Liver (tissue), 8 donors: ENCODE measurements at regions not wholly inside any gene's neighbourhood (a gene's known extent, or its start where the extent isn't known, plus 50 kb on each side); places are given as distances from the start of the nearest gene placed in this dataset.

Experiments used
- DNase-seq: peaks from one replicate; pipeline ENCODE4 v3.0.0-alpha.2; 2017; ENCODE audit warnings: low spot score
- H3K27ac ChIP-seq, 2 donors: one replicate each; pipeline ENCODE4 v1.7.0; 2013; ENCODE audit warnings: inconsistent platforms in 2 of 2, low read length in 2 of 2, control low read depth in 1 of 2, low read depth in 1 of 2, mild to moderate bottlenecking in 1 of 2
- H3K27me3 ChIP-seq, 4 donors: one replicate each; pipeline versions ENCODE4 v1.6.1 to v1.7.0; 2013; ENCODE audit warnings: low read length in 3 of 4, inconsistent platforms in 1 of 4, mild to moderate bottlenecking in 1 of 4, moderate library complexity in 1 of 4; ENCODE audit not compliant: control insufficient read depth in 4 of 4, insufficient read depth in 4 of 4
- H3K36me3 ChIP-seq, 4 donors: one replicate each; pipeline versions ENCODE4 v1.6.1 to v1.7.0; 2013; ENCODE audit warnings: low read length in 3 of 4, mild to moderate bottlenecking in 3 of 4, low read depth in 1 of 4, moderate library complexity in 1 of 4; ENCODE audit not compliant: control insufficient read depth in 4 of 4, insufficient read depth in 3 of 4
- H3K4me1 ChIP-seq, 4 donors: one replicate each; pipeline versions ENCODE4 v1.6.1 to v1.7.0; 2013; ENCODE audit warnings: low read length in 3 of 4, mild to moderate bottlenecking in 3 of 4, moderate library complexity in 1 of 4; ENCODE audit not compliant: control insufficient read depth in 4 of 4, insufficient read depth in 4 of 4
- H3K4me3 ChIP-seq, 3 donors: one replicate each; pipeline versions ENCODE4 v1.6.1 to v1.7.0; 2013; ENCODE audit warnings: low read length in 3 of 3, control low read depth in 1 of 3, low read depth in 1 of 3, mild to moderate bottlenecking in 1 of 3
- H3K9ac ChIP-seq, 2 donors: one replicate each; pipeline ENCODE4 v1.7.0; 2013; ENCODE audit warnings: low read length in 2 of 2, mild to moderate bottlenecking in 2 of 2, moderate library complexity in 2 of 2, control low read depth in 1 of 2, low read depth in 1 of 2
- H3K9me3 ChIP-seq, 4 donors: one replicate each; pipeline versions ENCODE4 v1.6.1 to v1.7.0; 2013; ENCODE audit warnings: low read length in 3 of 4; ENCODE audit not compliant: control insufficient read depth in 4 of 4
- FOXA1 ChIP-seq: IDR thresholded peaks from 2 replicates; pipeline ENCODE4 v1.6.1; 2016; ENCODE audit warnings: antibody characterized with exemption
- FOXA2 ChIP-seq: IDR thresholded peaks from 2 replicates; pipeline ENCODE4 v1.6.1; 2016; ENCODE audit warnings: antibody characterized with exemption
- HNF4A ChIP-seq, 2 donors: conservative IDR thresholded peaks; 2 replicates each; pipeline ENCODE4 v1.6.1; 2016; ENCODE audit warnings: antibody characterized with exemption in 2 of 2, mild to moderate bottlenecking in 2 of 2
- HNF4G ChIP-seq: IDR thresholded peaks from 2 replicates; pipeline ENCODE4 v1.6.1; 2016; ENCODE audit warnings: antibody characterized with exemption
- JUND ChIP-seq, 2 donors: IDR thresholded peaks; 2 replicates each; pipeline ENCODE4 v1.6.1; 2016; ENCODE audit warnings: antibody characterized with exemption in 2 of 2
- RXRA ChIP-seq, 2 donors: IDR thresholded peaks; 2 replicates each; pipeline ENCODE4 v1.6.1; 2017 to 2018; ENCODE audit warnings: antibody characterized with exemption in 2 of 2, mild to moderate bottlenecking in 1 of 2
- SP1 ChIP-seq: IDR thresholded peaks from 2 replicates; pipeline ENCODE4 v1.6.1; 2018; ENCODE audit warnings: antibody characterized with exemption, mild to moderate bottlenecking
- TAF1 ChIP-seq: conservative IDR thresholded peaks from 2 replicates; pipeline ENCODE4 v1.6.1; 2016; ENCODE audit warnings: antibody characterized with exemption, mild to moderate bottlenecking
- WGBS: extraction: QIAGEN DNeasy Blood & Tissue Kit; methylation state at CpG from one replicate; pipeline ENCODE4 v1.1.7; 2013; 5-methylcytosine and 5-hydroxymethylcytosine counted together
- TF ChIP-seq, protein P1 (sequence below): IDR thresholded peaks from 2 replicates; pipeline ENCODE4 v1.6.1; 2016; ENCODE audit warnings: antibody characterized with exemption
- TF ChIP-seq, protein P2 (sequence below): IDR thresholded peaks from 2 replicates; pipeline ENCODE4 v1.6.1; 2016; ENCODE audit warnings: antibody characterized with exemption, mild to moderate bottlenecking
- TF ChIP-seq, protein P3 (sequence below): fragments of 150-350 bp; IDR thresholded peaks from 2 replicates; pipeline ENCODE4 v1.5.1; 2017; ENCODE audit warnings: improper control_type of control experiment, low read depth, low read length; ENCODE audit not compliant: missing input control
- donor health status: healthy.
- donor health status: healthy.
- donor health status: healthy.
- donor health status: healthy.
- donor health status: healthy.

DNA sequence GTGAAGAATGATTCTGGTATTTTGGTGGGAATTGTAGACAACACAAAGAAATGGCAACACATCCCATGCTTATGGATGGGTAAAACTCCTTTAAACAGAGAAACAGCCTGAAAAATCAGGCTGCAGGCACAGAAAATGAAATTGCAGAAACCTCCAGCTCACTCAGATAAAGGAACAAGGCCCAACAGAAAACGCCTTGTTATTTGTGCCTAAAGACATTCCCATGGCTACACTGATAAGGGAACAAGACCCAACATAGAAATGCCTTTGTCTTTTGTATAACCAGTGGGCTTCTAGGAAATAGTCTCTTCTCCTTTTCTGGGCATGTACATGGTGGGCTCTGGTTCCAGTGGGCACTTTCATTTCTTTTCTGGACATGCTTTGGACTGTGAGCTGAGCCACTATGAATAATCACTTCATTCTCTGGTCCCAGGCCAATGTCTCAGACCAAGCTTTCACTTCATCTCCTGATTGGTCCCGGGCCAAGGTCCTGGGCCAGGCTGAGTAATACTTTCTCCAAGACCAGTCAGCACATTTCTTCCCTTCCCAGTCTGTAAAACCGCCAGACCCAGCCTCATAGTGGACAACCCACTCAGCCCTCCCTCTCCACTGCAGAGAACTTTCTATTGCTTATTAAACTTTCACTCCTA, 160.5 kb downstream of the TBX22 start (continued):
- TF ChIP-seq, protein P1, sequence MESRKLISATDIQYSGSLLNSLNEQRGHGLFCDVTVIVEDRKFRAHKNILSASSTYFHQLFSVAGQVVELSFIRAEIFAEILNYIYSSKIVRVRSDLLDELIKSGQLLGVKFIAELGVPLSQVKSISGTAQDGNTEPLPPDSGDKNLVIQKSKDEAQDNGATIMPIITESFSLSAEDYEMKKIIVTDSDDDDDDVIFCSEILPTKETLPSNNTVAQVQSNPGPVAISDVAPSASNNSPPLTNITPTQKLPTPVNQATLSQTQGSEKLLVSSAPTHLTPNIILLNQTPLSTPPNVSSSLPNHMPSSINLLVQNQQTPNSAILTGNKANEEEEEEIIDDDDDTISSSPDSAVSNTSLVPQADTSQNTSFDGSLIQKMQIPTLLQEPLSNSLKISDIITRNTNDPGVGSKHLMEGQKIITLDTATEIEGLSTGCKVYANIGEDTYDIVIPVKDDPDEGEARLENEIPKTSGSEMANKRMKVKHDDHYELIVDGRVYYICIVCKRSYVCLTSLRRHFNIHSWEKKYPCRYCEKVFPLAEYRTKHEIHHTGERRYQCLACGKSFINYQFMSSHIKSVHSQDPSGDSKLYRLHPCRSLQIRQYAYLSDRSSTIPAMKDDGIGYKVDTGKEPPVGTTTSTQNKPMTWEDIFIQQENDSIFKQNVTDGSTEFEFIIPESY, result no peak
- no peak for TF ChIP-seq JUND (IDR thresholded peaks at IDR 0.05)
- TF ChIP-seq TAF1, result no peak
- TF ChIP-seq FOXA1, result no peak

- Histone ChIP-seq H3K9ac (no peak overlapping the region), H3K36me3 (no peaks in the 10 kb centered on the region), H3K4me3 (no peak overlapping the region), H3K4me1 (no peaks in the 10 kb centered on the region), H3K27ac (no peak overlapping the region), H3K27me3 (no peaks in the 10 kb centered on the region), H3K9me3 (no peaks in the 10 kb centered on the region)
- DNase-seq, result no peak
- TF ChIP-seq HNF4G (no peak), RXRA (IDR thresholded peaks at IDR 0.05) (no peak), FOXA2 (no peak), FOXA1 (no peak), SP1 (no peak), HNF4A (conservative IDR thresholded peaks at IDR 0.05) (no peak)
- TF ChIP-seq, protein P2, sequence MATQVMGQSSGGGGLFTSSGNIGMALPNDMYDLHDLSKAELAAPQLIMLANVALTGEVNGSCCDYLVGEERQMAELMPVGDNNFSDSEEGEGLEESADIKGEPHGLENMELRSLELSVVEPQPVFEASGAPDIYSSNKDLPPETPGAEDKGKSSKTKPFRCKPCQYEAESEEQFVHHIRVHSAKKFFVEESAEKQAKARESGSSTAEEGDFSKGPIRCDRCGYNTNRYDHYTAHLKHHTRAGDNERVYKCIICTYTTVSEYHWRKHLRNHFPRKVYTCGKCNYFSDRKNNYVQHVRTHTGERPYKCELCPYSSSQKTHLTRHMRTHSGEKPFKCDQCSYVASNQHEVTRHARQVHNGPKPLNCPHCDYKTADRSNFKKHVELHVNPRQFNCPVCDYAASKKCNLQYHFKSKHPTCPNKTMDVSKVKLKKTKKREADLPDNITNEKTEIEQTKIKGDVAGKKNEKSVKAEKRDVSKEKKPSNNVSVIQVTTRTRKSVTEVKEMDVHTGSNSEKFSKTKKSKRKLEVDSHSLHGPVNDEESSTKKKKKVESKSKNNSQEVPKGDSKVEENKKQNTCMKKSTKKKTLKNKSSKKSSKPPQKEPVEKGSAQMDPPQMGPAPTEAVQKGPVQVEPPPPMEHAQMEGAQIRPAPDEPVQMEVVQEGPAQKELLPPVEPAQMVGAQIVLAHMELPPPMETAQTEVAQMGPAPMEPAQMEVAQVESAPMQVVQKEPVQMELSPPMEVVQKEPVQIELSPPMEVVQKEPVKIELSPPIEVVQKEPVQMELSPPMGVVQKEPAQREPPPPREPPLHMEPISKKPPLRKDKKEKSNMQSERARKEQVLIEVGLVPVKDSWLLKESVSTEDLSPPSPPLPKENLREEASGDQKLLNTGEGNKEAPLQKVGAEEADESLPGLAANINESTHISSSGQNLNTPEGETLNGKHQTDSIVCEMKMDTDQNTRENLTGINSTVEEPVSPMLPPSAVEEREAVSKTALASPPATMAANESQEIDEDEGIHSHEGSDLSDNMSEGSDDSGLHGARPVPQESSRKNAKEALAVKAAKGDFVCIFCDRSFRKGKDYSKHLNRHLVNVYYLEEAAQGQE, result no peak
- TF ChIP-seq, protein P3, sequence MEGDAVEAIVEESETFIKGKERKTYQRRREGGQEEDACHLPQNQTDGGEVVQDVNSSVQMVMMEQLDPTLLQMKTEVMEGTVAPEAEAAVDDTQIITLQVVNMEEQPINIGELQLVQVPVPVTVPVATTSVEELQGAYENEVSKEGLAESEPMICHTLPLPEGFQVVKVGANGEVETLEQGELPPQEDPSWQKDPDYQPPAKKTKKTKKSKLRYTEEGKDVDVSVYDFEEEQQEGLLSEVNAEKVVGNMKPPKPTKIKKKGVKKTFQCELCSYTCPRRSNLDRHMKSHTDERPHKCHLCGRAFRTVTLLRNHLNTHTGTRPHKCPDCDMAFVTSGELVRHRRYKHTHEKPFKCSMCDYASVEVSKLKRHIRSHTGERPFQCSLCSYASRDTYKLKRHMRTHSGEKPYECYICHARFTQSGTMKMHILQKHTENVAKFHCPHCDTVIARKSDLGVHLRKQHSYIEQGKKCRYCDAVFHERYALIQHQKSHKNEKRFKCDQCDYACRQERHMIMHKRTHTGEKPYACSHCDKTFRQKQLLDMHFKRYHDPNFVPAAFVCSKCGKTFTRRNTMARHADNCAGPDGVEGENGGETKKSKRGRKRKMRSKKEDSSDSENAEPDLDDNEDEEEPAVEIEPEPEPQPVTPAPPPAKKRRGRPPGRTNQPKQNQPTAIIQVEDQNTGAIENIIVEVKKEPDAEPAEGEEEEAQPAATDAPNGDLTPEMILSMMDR, result no peak
- TF ChIP-seq, protein P1, result no peak
- WGBS, result 12% methylated on average over 1 of the region's 1 CpG
Observed at GRCh38 chrX:80181079-80181478, 166.5 kb downstream of the TBX22 start.
